CD4-positive, alpha-beta T cell treated with Interleukin-12 subunit alpha and Interleukin-12 subunit beta, for 1 hour (primary cell): ENCODE measurements at regions not wholly inside any gene's neighbourhood (a gene's known extent, or its start where the extent isn't known, plus 50 kb on each side); places are given as distances from the start of the nearest gene placed in this dataset.
"Not testable (repeated sequence)": the region's sequence is repeated elsewhere in the genome, so short reads cannot be mapped to it uniquely, and the experiment has no call there.

Experiments used
- DNase-seq: peaks from one replicate; pipeline ENCODE4 v3.0.0-alpha.2; 2020

DNA sequence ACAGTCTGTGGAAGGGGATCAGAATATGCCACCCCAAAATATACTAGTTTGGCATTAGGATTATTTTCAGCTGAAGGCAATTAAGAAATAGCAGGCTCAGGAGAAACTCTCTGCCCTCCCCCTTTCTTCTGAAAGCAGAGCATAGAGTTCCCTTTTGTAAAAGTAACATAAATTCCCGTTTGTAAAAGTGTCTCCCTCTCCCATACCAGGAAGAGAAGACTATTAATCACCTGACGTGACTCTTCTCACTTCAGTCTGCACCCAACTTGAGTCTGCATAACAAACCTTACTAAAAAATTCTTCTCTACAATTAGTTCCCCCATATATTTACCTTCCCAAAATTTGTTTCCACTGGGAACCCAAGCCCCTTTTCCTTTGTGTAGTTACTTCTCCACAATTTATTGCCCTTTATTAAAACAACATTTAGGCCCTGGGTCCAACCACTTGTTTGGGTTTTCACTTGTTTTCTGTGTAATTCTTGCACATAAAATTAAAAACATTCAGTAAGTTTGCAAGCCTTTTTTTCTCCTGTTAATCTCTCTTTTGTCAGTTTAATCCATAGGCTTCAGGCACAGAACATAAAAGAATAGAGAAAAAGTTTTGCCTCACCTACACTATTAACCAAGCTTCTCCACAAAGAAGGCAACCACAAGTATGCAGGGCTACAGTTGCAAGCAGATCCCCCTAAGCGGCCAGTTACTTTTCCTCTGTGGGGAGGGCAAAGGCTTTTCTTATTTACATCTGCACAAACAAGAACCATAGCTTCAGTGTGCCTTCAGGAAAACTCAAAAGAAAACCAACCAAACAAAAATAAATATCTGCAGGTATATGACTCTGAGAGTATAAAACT lies 73.8 kb upstream of the EPCAM start:
- no peak for DNase-seq

DNA sequence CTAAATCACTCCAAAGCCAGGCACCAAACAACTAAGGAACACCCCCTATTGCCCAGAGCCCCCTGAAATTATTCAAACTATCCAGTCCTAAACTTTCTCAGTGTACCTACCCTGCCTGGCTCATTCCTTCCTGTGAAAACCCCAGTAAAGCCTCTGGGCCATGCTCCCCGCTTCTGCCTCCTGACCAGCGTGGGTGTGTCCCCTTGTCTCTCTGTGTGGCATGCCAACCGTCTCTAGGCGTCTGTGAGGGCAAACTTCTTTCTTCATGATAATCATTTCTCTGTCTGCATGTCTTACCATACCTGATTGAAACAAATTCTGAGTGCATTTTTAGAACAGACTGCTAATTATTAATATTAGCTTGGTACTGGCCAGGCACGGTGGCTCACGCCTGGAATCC lies 75.1 kb upstream of the EPCAM start:
- no peak for DNase-seq

DNA sequence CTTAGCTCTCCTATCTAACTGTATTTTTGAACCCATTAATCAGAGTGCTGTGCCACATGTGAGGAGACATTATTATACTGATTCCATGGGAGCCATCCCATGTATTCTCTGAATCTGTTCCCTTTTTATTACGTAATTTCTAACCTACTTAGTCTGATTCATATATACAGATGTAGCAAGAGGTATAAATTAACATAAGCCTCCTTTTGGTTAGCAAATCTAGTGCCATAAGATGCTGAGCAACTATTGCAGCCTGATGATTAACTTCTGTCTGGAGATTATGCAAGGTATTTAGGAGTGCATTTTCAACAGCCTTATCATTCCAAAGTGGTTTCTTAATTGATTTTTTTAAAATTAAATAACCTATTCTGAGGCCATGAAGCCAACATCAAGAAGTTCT lies 80.2 kb upstream of the EPCAM start:
- no peak for DNase-seq

DNA sequence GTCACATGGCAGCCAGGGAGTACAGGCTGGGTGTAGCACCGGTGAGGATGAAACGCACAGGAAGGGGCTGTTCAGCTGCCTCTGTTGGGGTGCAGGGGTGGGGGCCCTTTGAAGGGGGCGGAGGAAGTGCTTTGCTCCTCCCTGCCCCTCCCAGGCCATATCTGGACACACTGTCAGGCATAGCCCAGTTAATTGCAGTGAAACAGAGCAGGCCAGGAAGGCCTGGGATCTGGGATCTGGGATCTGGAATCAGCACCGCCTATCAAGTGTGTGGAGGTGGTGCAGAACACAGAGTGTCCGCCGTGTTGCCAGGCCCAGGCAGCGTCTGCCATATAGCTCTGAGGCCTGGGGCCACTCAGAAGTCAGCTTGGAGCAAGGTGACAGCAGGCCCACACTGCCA lies 85.5 kb upstream of the EPCAM start:
- DNase-seq = no peak

DNA sequence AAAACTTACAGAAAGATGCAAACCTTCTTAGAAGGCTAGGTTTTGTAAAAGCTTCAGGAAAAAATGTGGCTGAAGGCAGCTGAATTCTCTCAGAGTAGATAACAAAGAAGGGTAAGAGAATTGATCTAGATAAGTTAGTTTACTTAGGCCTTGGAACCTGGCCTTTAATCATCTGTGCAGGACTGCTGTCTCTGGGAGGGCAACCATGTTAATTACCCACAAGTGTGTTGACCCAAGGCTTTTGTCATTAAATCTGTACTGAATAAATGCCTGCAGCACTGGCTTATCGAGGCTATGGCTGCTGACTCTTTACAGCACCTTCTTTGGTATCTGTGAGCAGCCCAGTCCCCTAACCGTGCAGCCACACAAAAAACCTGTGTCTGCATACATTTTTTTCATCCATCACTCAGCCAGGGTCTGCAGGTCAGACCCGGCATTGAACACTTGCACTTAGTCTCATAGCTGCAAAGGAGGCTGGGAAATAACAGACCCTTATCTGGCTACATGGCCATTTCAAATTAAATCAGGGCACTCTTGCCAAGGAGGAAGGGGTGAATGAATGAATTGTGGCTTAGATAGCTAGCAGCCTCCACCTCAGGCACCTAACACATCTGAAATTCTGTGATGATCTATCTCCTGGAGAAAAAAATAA lies 86.4 kb upstream of the EPCAM start:
- no peak for DNase-seq

DNA sequence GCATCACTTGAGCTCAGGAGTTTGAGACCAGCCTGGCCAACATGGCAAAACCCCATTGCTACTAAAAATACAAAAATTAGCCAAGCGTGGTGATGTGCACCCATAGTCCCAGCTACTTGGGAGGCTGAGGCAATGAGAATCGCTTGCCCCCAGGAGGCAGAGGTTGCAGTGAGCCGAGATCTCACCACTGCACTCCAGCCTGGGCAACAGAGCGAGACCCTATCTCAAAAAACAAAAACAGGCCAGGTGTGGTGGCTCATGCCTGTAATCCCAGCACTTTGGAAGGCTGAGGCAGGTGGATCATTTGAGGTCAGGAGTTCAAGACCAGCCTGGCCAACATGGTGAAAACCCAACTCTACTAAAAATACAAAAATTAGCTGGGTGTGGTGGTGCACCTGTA lies 89.6 kb upstream of the EPCAM start:
- DNase-seq = not testable (repeated sequence)

DNA sequence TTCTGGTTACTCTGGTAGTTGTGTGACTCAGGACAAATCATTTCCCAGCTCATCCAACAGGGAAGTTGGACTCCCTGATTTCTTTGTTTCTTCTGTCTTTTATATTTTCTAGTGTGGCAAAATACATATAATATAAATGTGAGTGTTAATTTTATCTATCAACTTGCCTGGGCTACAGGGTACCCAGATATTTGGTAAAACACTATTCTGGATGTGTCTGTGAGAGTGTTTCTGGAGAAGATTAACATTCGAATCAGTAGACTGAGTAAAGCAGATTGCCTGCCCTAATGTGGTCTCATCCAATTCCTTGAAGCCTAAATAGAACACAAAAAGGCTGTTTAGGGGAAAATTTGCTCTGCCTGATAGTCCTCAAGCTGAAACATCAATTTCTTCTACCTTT lies 91.1 kb upstream of the EPCAM start:
- DNase-seq = no peak

DNA sequence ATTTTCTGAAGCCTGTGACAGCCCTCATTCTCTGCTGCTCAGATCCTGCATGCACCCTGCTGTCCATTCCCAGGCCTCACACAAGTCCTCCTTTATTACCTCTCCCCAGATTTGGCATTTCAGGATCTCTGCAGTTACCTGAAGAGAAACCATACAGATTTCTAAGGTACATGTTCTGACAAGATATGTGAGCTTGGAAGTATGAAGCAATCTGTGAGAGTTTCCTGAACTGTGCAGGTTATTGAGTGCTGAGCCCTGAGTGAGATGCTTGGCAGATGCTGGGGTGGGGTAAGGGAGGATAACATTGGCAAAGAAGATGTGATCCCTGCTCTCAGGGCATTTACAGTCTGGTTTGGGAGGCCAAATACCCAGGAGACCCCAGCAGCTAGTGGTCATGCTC lies 91.9 kb upstream of the EPCAM start:
- DNase-seq = no peak

DNA sequence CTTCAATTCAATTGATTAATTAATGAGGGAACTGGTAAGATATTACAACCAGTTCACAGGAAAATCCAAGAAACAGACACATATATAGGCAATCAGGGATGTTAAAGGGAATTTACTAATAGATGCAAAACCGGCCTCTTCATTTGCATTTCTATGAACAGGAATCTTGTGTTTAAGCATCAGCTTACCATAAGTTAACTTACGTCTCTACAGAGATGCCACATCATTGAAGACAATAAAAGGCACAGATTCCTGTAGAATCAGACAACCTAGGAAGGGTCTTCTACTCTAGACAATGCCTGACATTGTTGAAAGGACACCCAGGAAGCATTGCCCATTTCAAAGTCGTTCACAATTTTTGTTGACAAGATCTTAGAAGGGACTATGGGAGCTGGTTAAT lies 93.0 kb upstream of the EPCAM start:
- DNase-seq = no peak

DNA sequence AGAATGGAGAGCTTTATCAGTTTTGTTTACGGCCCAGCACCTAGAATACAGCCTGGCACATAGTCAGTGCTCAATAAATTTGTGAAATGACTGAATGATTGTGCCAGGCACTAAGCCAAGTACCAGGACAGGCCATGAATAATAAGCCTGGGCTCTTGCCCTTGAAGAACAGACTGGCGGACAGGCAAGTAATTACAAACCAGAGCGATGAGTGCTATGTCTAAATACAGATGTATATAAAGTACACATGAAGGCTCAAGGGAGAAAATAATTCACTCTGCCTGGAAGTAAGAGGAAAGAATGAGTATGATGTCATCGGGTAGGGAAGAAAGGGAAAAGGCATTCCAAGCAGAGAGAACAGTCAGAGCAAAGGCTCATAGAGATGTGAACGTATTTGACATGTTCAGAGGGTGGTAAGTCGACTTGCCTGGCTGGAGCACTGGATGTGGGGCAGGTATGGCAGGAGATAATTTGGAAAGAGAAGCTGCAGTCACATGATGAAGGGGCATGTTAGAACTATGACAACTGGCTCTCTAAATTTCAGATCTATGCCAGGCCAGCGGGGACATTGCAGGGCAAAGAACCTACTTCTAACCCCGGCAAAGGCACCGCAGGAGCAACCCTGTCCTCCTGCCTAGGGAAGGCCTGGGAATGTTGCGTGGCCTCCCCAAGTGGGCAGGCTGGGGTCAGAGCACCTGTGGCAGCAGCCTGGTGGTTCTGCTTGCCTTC lies 94.9 kb upstream of the EPCAM start:
- DNase-seq = no peak

DNA sequence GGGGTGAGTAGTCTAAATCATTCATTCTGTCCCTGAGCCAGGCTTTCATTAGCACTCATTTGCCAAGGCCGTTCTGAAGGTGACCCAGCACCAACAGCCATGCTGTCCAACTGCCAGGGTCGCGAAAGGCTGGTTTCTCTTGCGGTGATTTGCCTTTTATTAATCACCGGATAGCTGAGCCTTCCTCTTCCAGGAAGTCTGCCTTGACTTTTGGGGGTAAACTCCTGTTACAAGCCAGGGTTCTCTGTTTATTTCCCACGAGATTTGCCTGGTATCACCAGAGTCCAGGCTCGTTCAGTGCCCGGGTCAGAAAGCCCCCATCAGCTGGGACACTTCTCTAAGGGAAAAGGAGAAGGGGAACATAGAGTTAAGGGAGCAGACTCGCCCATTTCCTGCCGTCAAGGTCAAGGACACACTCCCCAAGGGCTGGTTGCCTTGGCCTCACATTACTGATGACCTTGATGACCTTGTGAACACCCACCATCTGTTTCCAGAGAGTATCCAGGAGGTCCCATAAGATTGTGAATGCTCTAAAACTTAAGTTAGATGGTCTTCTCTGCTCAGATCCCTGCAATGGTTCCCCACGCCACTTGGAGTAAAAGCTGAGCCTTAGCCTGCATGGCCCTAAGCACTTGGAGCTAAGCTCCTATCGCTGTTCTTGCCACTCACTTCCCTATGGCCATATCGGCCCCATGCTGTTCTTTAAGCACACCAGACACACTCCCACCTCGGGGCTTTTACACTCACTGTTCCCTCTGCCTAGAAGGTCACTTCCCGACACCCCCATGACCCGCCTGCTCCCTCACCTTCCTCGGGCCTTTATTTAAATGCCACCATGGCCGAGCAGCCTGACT lies 96.0 kb upstream of the EPCAM start:
- DNase-seq = no peak

DNA sequence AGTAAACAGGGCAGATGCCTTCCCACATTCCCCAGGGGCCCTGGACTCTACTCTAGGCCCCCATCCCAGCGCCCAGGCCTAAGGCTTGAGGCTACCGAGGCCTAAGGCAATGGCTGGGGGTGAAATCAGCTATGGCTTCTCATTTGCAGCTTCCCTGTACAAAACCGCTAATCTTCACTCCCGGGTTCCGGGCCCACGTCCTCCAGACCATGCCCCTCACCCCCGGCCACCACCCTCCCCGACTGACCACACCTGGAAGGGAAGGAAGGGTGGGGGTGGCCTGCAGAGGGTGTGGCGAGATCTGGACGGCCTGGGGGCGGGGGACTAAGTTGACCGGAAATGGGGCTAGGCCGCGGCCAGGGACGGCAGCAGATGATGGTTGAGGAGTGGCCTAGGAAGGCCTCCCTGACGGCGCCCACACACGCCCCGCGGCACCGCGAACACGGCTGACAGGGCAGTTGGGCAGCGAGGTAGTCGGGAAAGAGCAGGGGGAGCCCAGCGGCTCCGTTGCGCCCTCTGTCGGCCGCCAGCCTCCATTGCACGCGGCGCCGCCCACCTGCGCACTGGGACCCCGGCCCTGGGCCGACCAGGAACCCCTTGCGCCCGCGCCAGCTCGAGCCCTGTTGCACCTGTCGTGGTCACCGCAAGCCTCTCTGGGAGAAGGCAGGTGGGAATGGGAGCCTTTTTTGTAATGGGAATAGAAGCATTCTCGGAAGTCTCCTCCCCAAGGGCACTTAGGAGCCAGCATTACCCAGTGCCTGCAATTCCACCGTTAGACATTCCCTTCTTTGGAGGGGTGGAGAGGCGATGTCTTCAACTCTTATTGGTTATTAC lies 95.9 kb upstream of the CALM2 start:
- DNase-seq = peak; percentile 54

DNA sequence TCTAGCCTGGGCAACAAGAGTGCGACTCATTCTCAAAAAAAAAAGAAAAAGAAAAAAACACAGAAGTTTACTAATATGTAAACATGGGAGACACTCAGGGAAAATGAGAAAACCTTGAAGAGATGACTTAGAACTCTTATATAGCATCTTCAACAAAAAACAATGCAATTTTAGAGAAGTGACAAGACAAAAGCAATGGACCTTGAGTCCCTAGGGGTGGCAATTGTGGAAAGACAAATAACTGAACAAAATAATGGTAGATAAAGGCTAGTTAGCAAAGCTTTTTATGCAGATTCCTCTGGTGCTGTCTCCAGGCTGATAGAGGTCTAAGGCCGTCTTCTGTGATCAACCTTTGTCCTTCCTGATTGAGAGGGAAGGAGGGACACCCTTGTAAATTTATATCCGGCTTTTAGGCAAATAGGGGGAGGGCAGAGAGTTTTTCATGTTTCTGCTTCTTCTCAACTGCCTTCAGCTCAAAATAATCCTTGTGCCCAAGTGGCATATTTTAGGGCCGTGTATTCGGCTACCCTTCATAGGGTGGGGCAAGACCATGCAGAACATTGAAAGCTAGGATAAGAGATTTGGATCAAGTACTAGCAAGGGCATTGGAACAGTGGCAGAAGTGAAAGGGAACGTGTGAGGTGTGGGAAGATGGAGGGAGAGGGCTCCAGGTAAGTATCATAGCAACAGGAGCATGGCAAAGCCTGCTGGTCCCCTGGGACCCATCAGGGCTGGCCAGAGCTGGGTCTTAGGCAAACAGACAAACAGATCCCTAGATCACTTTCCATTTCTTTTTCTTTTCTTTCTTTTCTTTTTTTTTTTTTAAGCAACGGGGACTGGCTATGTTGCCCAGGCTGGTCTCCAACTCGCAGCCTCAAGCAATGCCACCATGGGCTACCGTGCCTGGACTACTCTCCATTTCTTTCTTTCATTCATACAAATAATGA lies 95.0 kb upstream of the CALM2 start:
- no peak for DNase-seq

DNA sequence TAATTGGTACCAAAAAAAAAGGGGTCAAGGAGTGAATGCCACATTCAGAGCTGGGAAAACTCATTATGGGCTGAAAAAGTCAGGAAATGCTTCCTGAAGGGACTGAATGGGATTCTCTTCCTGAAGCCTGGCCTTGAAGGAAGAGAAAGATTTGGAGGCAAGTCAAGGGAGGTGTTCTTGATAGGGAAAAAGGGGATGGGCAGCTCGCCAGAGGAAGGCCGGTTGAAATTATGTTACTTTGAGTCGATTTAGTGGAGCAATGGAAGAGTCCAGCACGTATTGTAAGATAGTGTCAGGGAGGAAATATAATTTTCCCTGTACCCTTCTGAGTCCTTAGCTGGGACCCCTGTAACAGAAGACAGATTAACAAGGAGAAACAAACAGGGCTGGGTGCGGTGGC lies 94.1 kb upstream of the CALM2 start:
- no peak for DNase-seq

DNA sequence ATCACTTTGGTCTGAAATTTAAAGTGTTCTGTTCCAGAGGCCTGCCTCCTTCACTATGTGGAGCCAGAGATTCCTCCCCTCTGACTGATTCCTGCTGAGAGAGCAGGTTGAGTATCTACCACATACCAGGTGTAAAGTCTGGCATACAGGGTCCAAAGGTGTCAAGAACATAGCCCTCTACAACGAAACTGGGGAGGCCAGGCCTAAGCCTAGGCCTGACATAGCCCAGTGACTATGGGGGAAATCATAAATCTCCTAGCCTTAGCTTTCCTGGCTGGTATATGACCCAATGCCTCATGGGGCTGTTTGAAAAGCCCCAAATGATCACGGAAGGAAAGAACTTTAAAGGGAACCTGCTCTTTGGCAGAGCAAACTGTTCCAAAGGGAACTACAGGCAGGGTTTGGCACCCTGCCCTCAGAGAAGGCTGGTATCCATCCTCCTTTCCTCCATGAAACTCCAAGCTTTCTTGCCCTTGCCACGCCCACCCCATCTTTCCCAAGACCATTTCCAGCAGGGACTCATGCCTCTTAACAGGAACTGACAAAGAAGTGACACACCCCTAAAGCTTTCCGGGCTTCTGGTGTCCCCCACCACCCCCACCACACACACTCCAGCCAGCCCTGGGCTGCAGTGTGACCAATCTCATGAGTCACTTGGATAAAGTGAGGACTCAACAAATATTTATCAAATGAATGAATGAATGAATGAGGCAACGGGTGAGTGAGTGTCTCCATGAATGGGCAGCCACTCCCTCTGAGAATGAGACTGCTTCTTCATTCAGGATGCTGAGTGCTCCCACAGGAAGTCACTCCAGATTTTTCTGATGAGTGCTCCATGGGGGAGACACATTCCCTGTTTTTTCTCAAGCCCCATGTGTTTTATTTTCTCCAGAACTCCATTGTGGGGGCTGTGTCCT lies 93.3 kb upstream of the CALM2 start:
- no peak for DNase-seq

DNA sequence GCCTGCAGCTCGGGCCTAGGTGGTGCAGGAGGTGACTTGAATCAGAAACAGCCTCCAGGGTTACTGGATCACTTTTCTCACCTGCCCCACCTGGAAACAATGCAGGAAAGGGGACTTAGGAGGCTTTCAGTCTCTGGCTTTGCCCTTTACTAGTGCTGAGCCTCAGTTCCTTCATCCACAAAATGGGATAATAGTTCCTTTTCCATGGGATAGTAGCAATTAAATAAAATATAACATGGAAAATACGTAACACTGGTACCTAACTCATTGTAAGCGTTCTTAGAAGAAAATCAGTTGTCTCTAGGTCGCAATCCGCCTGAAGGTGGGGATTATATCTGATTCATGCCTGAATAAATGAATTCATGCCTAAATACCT lies 91.4 kb upstream of the CALM2 start:
- DNase-seq = no peak

DNA sequence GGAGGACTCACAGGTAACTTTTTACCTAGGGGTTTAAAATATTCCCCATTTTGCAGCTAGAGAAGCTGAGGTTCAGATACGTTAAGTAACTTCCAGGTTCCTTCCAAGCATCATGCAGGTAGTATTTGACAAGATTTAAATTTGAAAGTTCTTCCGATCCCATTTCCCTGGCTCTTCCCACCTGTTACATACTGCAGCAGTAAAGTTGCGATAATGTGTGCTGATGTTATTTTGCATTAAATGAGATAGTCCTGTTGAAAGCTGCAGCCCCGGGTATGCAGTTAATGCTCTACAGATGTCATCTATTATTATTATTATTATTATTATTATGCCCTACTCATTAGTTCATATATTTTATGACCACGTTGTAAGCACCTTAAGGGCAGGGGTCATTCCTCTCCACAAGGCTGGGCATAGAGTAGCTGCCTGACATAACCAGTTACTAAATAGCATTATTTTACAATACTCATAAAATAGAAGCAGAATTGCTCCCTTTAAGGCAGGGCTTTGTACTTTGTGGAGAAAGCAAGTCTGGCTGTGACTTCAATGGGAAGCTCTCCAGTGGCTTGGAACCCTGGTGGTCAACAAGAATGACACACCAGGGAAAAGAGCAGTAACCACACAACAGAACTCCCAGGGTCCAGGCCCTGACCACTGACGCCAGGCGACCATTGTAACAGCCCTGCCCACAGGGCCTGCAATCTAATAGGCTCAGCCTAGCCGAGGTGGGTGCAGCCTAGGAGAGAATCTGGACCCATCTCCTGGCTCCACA lies 90.8 kb upstream of the CALM2 start:
- DNase-seq = no peak

DNA sequence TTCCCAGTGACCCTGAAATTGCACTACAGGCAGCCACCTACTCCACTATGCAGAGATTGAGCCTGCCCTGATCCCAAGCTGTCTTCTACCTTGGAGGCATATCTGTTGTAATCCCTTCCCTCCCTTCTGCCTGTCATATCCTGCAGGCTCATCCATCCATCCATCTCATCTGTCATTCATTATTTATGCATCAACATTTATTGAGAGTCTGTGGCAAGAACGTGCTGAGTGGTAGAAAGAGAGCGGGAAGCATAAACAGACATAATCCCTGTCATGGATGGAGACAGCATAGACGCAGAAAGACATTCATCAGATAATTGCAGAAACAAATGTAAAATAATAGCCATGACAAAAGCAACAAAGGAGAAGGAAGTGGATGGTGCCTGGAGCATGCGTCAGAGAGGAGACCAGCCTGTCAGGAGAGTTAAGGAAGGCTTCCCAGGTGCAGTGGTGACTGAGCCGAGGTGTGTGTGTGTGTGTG lies 89.5 kb upstream of the CALM2 start:
- no peak for DNase-seq

DNA sequence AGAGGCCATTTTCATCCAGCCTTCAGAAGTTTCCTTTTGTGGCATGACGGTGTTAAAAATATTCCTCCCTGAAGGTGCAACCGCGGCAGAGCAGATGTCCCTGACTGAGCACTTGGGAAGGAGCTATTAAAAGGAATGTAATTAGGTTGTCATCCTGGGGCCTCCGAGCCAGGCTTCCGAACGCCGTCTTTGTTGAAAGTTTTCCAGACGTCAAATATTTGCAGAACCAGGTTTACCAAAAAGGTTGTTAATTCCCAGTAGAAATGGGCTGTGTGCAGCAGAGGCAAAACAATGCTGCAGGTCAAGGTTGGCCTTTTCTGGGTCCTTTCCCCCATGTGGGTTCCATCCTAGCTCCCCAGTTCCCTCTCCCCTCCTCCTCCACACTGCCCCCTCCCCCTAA lies 88.8 kb upstream of the CALM2 start:
- no peak for DNase-seq
